CD4-positive, alpha-beta T cell (primary cell): ENCODE measurements at regions not wholly inside any gene's neighbourhood (a gene's known extent, or its start where the extent isn't known, plus 50 kb on each side); places are given as distances from the start of the nearest gene placed in this dataset.

Experiments
- ATAC-seq: fragments of 200-7000 bp; cut with Tn5 transposase; one replicate; pipeline ENCODE4 v1.10.0; 2022; ENCODE audit warnings: mild to moderate bottlenecking; ENCODE audit not compliant: poor library complexity
- CTCF ChIA-PET: fragments of 350-600 bp; sonication (Branson Sonifier 250); formaldehyde crosslinking; loops from one replicate; lab custom pipeline; 2021; ENCODE audit warnings: antibody characterized with exemption, inconsistent platforms; lab: Charles Lee
- POLR2A ChIA-PET: fragments of 350-600 bp; sonication (Branson Sonifier 250); formaldehyde crosslinking; loops from one replicate; lab custom pipeline; 2021; ENCODE audit warnings: antibody characterized with exemption, inconsistent platforms; lab: Charles Lee
- DNase-seq, 14 experiments: peaks; one replicate each; pipeline ENCODE4 v3.0.0-alpha.2; 2013 to 2020; ENCODE audit warnings: mixed read lengths in 2 of 14
- H3K27ac ChIP-seq, 2 donors: one replicate each; pipeline versions ENCODE4 v1.5.1 to v1.7.0; 2013; ENCODE audit warnings: low read length in 2 of 2, low read depth in 1 of 2, mild to moderate bottlenecking in 1 of 2
- H3K27me3 ChIP-seq, 2 experiments: 1 replicate in 1 of 2; 2 replicates in 1 of 2; pipeline versions ENCODE4 v1.6.1 to v1.7.0; 2013; ENCODE audit warnings: low read length in 2 of 2, control low read depth in 1 of 2, mild to moderate bottlenecking in 1 of 2, moderate library complexity in 1 of 2; ENCODE audit not compliant: insufficient read depth in 2 of 2, control insufficient read depth in 1 of 2
- H3K36me3 ChIP-seq: one replicate; pipeline ENCODE4 v1.6.1; 2013; ENCODE audit warnings: low read length, control low read depth; ENCODE audit not compliant: insufficient read depth
- H3K4me1 ChIP-seq: one replicate; pipeline ENCODE4 v1.6.1; 2013; ENCODE audit warnings: low read length, control low read depth; ENCODE audit not compliant: insufficient read depth
- H3K4me3 ChIP-seq: one replicate; pipeline ENCODE4 v1.5.1; 2013; ENCODE audit warnings: mild to moderate bottlenecking, low read length, moderate library complexity
- H3K9me3 ChIP-seq, 2 experiments: 1 replicate in 1 of 2; 2 replicates in 1 of 2; pipeline versions ENCODE4 v1.6.1 to v1.7.0; 2013; ENCODE audit warnings: low read length in 2 of 2, mild to moderate bottlenecking in 2 of 2, control low read depth in 1 of 2, moderate library complexity in 1 of 2; ENCODE audit not compliant: control insufficient read depth in 1 of 2, insufficient read depth in 1 of 2
- H3K27ac Mint-ChIP-seq: one replicate; pipeline ENCODE4 v1.8.0; 2020; ENCODE audit warnings: mixed read lengths
- H3K27me3 Mint-ChIP-seq: one replicate; pipeline ENCODE4 v1.8.0; 2021; ENCODE audit warnings: mixed read lengths
- H3K36me3 Mint-ChIP-seq: one replicate; pipeline ENCODE4 v1.8.0; 2021; ENCODE audit warnings: low read depth, mixed read lengths
- H3K4me1 Mint-ChIP-seq: one replicate; pipeline ENCODE4 v1.8.0; 2021; ENCODE audit warnings: low read depth, mixed read lengths
- H3K4me3 Mint-ChIP-seq: one replicate; pipeline ENCODE4 v1.8.0; 2020; ENCODE audit warnings: mild to moderate bottlenecking, mixed read lengths
- H3K9me3 Mint-ChIP-seq: one replicate; pipeline ENCODE4 v1.8.0; 2020; ENCODE audit warnings: mixed read lengths
- CTCF ChIP-seq: fragments of 200-600 bp; IDR thresholded peaks from one replicate; pipeline ENCODE4 v1.8.0; 2022; ENCODE audit warnings: antibody characterized with exemption, mild to moderate bottlenecking
- intact Hi-C, 2 experiments: fragments of 100-400 bp; cut with DNase I in 1 of 2; cut with micrococcal nuclease in 1 of 2; formaldehyde crosslinking; loops; one replicate each; pipeline versions ENCODE4 v1.15.1 to v1.9.0; 2023 to 2025; cut with DNase I, micrococcal nuclease

- no peak for DNase-seq
- Histone ChIP-seq H3K27me3 (no peaks in the 10 kb centered on the region), H3K4me3 (no peak overlapping the region), H3K36me3 (no peaks in the 10 kb centered on the region), H3K4me1 (no peaks in the 10 kb centered on the region), H3K9me3 (peaks cover 0 to 4% of the 10 kb centered on the region in 2 experiments), H3K27ac (no peak overlapping the region)
- Mint-ChIP-seq H3K36me3 (no peaks in the 10 kb centered on the region), H3K27me3 (peaks cover 14% of the 10 kb centered on the region), H3K27ac (no peak overlapping the region), H3K4me3 (no peak overlapping the region), H3K9me3 (no peaks in the 10 kb centered on the region), H3K4me1 (no peaks in the 10 kb centered on the region)
- intact Hi-C loops: no loop called here
- POLR2A ChIA-PET: no interaction called here
- CTCF ChIA-PET: no interaction called here
- no peak for ATAC-seq
- no peak for TF ChIP-seq CTCF
Measured at GRCh38 chr10:117819304-117819703, 227.4 kb downstream of the RAB11FIP2 start.

- TF ChIP-seq CTCF: no peak
- DNase-seq (no peak), ATAC-seq (no peak)
- Histone ChIP-seq H3K4me1 (no peaks in the 10 kb centered on the region), H3K27me3 (no peaks in the 10 kb centered on the region), H3K4me3 (no peak overlapping the region), H3K27ac (no peak overlapping the region), H3K36me3 (no peaks in the 10 kb centered on the region), H3K9me3 (no peaks in the 10 kb centered on the region)
- POLR2A ChIA-PET: no interaction called here
- Mint-ChIP-seq H3K4me1 (peaks cover 5% of the 10 kb centered on the region), H3K4me3 (no peak overlapping the region), H3K27ac (no peak overlapping the region), H3K9me3 (no peaks in the 10 kb centered on the region), H3K27me3 (peaks cover 5% of the 10 kb centered on the region), H3K36me3 (no peaks in the 10 kb centered on the region)
- CTCF ChIA-PET: no interaction called here
- intact Hi-C loops: no loop called here
Measured at GRCh38 chr10:117823980-117824379, 222.8 kb downstream of the RAB11FIP2 start.

GRCh38 chr10:117830205-117830604, 216.5 kb downstream of the RAB11FIP2 start:
- POLR2A ChIA-PET: no interaction called here
- no peaks in the 10 kb centered on the region for H3K27me3 ChIP-seq
- Mint-ChIP-seq H3K4me1 (peaks cover 32% of the 10 kb centered on the region), H3K36me3 (no peaks in the 10 kb centered on the region), H3K27me3 (no peaks in the 10 kb centered on the region), H3K9me3 (no peaks in the 10 kb centered on the region), H3K4me3 (peak overlapping the region; percentile 69), H3K27ac (peak overlapping the region; percentile 86)
- peak overlapping the region in 1 of 2 donors; percentile 34 for H3K27ac ChIP-seq
- peak overlapping the region; percentile 31 for H3K4me3 ChIP-seq
- no peaks in the 10 kb centered on the region for H3K9me3 ChIP-seq
- CTCF ChIA-PET: no interaction called here
- no peak for TF ChIP-seq CTCF
- intact Hi-C loops: no loop called here
- no peak for ATAC-seq
- peaks cover 15% of the 10 kb centered on the region for H3K4me1 ChIP-seq
- DNase-seq: no peak
- H3K36me3 ChIP-seq: no peaks in the 10 kb centered on the region
